ENCODE measurements at regions not wholly inside any gene's neighbourhood (a gene's known extent, or its start where the extent isn't known, plus 50 kb on each side); places are given as distances from the start of the nearest gene placed in this dataset.
"Not testable (repeated sequence)": the region's sequence is repeated elsewhere in the genome, so short reads cannot be mapped to it uniquely, and the experiment has no call there.

DNA sequence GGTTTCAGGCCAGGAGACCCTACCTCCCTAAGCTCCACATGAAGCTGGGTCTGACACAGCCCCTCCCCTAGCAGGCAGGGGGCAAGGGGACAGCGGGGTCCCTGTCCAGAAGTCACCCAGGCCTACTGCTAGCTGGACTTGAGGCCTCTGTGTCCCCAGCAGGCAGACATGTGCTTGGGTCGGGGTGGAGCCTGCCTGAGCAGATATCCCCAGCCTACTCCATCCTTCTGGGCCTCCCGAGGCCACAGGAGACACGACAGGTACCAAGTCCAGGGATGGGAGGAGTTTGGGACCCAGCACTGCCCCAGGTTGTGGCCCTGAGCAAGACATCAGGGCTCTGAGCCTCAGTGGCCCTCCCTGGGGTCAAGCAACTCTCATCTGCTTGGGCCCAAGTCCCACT, 105.2 kb upstream of the EIF5 start:
- no peaks in the 10 kb centered on the region for H3K4me1 ChIP-seq (replicated peaks in 1 of 2)
- H3K27ac ChIP-seq = no peak overlapping the region
- in situ Hi-C loops (cut with MboI; ENCODE audit: low pct_unique_long_range_greater_than_20kb in 2 of 9, low sequenced_read_pairs in 9 of 9, unreplicated experiment in 9 of 9) = no loop called here
- WGBS, 10 experiments = no CpG with 5 or more reads among the region's 4 CpGs
- H3K4me3 ChIP-seq = no peak overlapping the region
- ATAC-seq (replicated peaks in 6 of 8) = no peak

- H3K27ac ChIP-seq = no peak overlapping the region
- no peak overlapping the region for H3K4me3 ChIP-seq
- H3K4me1 ChIP-seq (replicated peaks in 1 of 2) = peaks cover 5 to 8% of the 10 kb centered on the region in 2 donors
- no peak for ATAC-seq (replicated peaks in 6 of 8)
- in situ Hi-C loops (cut with MboI; ENCODE audit: low pct_unique_long_range_greater_than_20kb in 2 of 9, low sequenced_read_pairs in 9 of 9, unreplicated experiment in 9 of 9) = no loop called here
- 100% methylated on average over 1 of the region's 9 CpGs; no CpG with 5 or more reads in 9 of the 10 experiments for WGBS, 10 experiments
Observed at GRCh38 chr14:103230021-103230420, 104.0 kb upstream of the EIF5 start.

GRCh38 chr14:103230658-103231334, 103.2 kb upstream of the EIF5 start:
- in situ Hi-C loops (cut with MboI; ENCODE audit: low pct_unique_long_range_greater_than_20kb in 2 of 9, low sequenced_read_pairs in 9 of 9, unreplicated experiment in 9 of 9) = no loop called here
- ATAC-seq (replicated peaks in 6 of 8) = no peak
- H3K4me1 ChIP-seq (replicated peaks in 1 of 2) = peaks cover 11 to 13% of the 10 kb centered on the region in 2 donors
- WGBS, 10 experiments = 94 to 100% methylated on average over 1 to 3 of the region's 16 CpGs; no CpG with 5 or more reads in 8 of the 10 experiments
- H3K4me3 ChIP-seq = no peak overlapping the region
- no peak overlapping the region for H3K27ac ChIP-seq

- WGBS, 10 experiments = 70 to 89% methylated on average over 2 to 10 of the region's 22 CpGs; no CpG with 5 or more reads in 8 of the 10 experiments
- H3K4me1 ChIP-seq (replicated peaks in 1 of 2) = peaks cover 11 to 13% of the 10 kb centered on the region in 2 donors
- H3K27ac ChIP-seq = no peak overlapping the region
- no peak for ATAC-seq (replicated peaks in 6 of 8)
- in situ Hi-C loops (cut with MboI; ENCODE audit: low pct_unique_long_range_greater_than_20kb in 2 of 9, low sequenced_read_pairs in 9 of 9, unreplicated experiment in 9 of 9) = no loop called here
- no peak overlapping the region for H3K4me3 ChIP-seq
Observed at GRCh38 chr14:103231376-103232019, 102.5 kb upstream of the EIF5 start.

- H3K27ac ChIP-seq = no peak overlapping the region
- ATAC-seq (replicated peaks in 6 of 8) = peak in 4 of 8 experiments; percentile 14 to 55 (median 36)
Observed at GRCh38 chr14:103232031-103232808, 101.8 kb upstream of the EIF5 start.

DNA sequence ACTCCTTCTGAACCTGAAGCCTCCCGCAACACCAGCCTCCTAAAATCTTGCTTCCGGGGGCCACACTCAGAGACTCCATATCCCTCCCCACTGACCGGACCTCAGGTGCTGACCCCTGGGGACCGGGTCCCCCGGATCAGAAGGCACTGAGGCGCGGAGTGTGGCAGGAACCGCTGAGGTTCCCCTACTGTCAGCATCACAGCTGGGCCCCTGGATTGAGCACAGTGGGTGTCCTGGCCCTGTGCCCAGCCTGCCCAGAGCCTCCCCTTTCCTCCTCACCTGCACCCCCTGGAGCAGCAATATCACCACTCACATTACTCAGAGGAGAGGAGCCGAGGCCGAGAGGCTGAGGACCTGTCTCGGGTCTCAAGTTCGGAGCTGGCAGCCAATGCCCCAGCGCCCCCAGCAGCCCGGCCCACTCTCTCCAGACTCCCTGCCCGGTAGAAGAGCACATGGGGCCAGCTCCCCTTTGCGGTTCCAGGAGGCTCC, 101.2 kb upstream of the EIF5 start:
- no peak overlapping the region for H3K27ac ChIP-seq
- H3K4me3 ChIP-seq = no peak overlapping the region
- in situ Hi-C loops (cut with MboI; ENCODE audit: low pct_unique_long_range_greater_than_20kb in 2 of 9, low sequenced_read_pairs in 9 of 9, unreplicated experiment in 9 of 9) = no loop called here
- H3K4me1 ChIP-seq (replicated peaks in 1 of 2) = peaks cover 11 to 13% of the 10 kb centered on the region in 2 donors
- ATAC-seq (replicated peaks in 6 of 8) = peak in 1 of 8 experiments; percentile 8
- 83 to 93% (median 92%) methylated on average over 1 to 3 of the region's 16 CpGs; no CpG with 5 or more reads in 7 of the 10 experiments for WGBS, 10 experiments

More at GRCh38 chr14:103232031-103232808, 101.8 kb upstream of the EIF5 start:
- WGBS, 10 experiments = 40 to 80% methylated on average over 1 to 3 of the region's 13 CpGs; no CpG with 5 or more reads in 8 of the 10 experiments
- H3K4me3 ChIP-seq = no peak overlapping the region
- in situ Hi-C loops (cut with MboI; ENCODE audit: low pct_unique_long_range_greater_than_20kb in 2 of 9, low sequenced_read_pairs in 9 of 9, unreplicated experiment in 9 of 9) = no loop called here
- peaks cover 11 to 13% of the 10 kb centered on the region in 2 donors for H3K4me1 ChIP-seq (replicated peaks in 1 of 2)

- WGBS, 10 experiments = 80 to 84% (median 80%) methylated on average over 1 to 3 of the region's 3 CpGs; no CpG with 5 or more reads in 7 of the 10 experiments
- H3K4me1 ChIP-seq (replicated peaks in 1 of 2) = peaks cover 11 to 13% of the 10 kb centered on the region in 2 donors
- in situ Hi-C loops (cut with MboI; ENCODE audit: low pct_unique_long_range_greater_than_20kb in 2 of 9, low sequenced_read_pairs in 9 of 9, unreplicated experiment in 9 of 9) = no loop called here
- no peak overlapping the region for H3K4me3 ChIP-seq
- no peak for ATAC-seq (replicated peaks in 6 of 8)
- H3K27ac ChIP-seq = no peak overlapping the region
Observed at GRCh38 chr14:103233328-103233727, 100.7 kb upstream of the EIF5 start.

DNA sequence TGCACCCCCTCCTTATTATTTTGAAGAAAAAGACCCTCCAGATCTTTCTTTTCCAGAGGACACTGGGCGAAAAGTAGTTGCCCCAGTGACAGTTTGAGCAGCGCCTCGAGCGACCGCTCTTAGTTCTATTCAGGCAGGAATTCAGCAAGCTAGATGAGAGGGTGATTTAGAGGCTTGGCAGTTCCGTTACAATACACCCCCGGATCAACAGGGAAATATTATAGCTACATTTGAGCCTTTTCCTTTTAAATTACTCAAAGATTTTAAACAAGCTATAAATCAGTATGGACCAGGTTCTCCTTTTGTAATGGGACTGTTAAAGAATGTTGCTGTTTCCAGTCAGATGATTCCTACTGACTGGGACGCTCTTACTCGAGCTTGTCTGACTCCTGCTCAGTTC, 99.2 kb upstream of the EIF5 start:
- ATAC-seq (replicated peaks in 6 of 8); in situ Hi-C loops (cut with MboI; ENCODE audit: low pct_unique_long_range_greater_than_20kb in 2 of 9, low sequenced_read_pairs in 9 of 9, unreplicated experiment in 9 of 9): not testable (repeated sequence)

DNA sequence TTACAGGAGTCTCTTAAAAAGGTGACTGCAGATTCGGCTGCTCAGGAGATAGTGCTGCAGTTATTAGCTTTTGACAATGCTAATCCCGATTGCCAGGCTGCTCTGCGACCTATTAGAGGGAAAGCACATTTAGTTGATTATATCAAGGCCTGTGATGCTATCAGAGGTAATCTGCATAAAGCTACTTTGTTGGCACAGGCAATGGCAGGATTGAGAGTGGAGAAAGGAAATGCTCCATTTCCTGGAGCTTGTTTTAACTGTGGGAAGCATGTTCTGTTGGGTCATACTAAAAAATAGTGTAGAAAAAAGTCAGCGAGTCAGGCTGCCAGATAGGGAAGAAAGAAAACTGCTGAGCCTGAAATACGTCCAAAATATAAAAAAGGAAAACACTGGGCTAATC, 98.5 kb upstream of the EIF5 start:
- in situ Hi-C loops (cut with MboI; ENCODE audit: low pct_unique_long_range_greater_than_20kb in 2 of 9, low sequenced_read_pairs in 9 of 9, unreplicated experiment in 9 of 9); H3K4me3 ChIP-seq; H3K27ac ChIP-seq; ATAC-seq (replicated peaks in 6 of 8): not testable (repeated sequence)
- H3K4me1 ChIP-seq (replicated peaks in 1 of 2) = peaks cover 11 to 13% of the 10 kb centered on the region in 2 donors
- WGBS, 10 experiments = 14 to 93% (median 58%) methylated on average over 1 to 3 of the region's 5 CpGs

More for the DNA sequence above, 99.2 kb upstream of the EIF5 start:
- not testable (repeated sequence) for H3K27ac ChIP-seq, H3K4me3 ChIP-seq
- 0 to 69% (median 15%) methylated on average over 1 to 5 of the region's 9 CpGs; no CpG with 5 or more reads in 5 of the 10 experiments for WGBS, 10 experiments
- peaks cover 11 to 13% of the 10 kb centered on the region in 2 donors for H3K4me1 ChIP-seq (replicated peaks in 1 of 2)

DNA sequence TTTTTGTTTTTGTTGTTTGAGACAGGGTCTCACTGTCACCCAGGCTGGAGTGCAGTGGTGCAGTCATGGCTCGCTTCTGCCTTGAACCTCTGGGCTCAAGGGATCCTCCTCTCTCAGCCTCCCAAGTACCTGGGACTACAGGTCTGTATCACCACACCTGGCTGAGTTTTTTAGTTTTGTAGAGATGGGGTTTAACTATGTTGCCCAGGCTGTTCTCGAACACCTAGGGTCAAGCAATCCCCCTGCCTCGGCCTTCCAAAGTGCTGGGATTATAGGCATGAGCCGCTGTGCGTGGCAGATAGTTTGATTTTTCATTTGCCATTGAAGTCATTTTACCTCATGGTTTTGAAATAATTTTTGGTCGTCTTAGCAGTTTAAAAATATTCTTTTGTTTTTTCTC, 94.3 kb upstream of the EIF5 start:
- no peak overlapping the region for H3K27ac ChIP-seq
- in situ Hi-C loops (cut with MboI; ENCODE audit: low pct_unique_long_range_greater_than_20kb in 2 of 9, low sequenced_read_pairs in 9 of 9, unreplicated experiment in 9 of 9) = no loop called here
- no peak overlapping the region for H3K4me3 ChIP-seq
- no peak for ATAC-seq (replicated peaks in 6 of 8)
- WGBS, 10 experiments = 36 to 83% (median 65%) methylated on average over 3 to 6 of the region's 6 CpGs; no CpG with 5 or more reads in 2 of the 10 experiments
- H3K4me1 ChIP-seq (replicated peaks in 1 of 2) = peaks cover 6 to 7% of the 10 kb centered on the region in 2 donors

DNA sequence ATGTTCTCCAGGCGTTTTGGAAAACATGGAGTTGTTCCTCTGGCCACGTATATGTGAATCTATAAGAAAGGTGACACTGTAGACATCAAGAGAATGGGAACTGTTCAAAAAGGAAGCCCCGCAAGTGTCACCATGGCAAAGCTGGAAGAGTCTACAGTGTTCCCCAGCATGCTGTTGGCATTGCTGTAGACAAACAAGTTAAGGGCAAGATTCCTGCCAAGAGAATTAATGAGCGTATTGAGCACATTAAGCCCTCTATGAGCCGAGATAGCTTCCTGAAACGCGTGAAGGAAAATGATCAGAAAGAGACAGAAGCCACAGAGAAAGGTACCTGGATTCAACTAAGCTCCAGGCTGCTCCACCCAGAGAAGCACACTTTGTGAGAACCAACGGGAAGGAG, 92.5 kb upstream of the EIF5 start:
- no peak for ATAC-seq (replicated peaks in 6 of 8)
- peaks cover 8% of the 10 kb centered on the region in 2 donors for H3K4me1 ChIP-seq (replicated peaks in 1 of 2)
- no peak overlapping the region for H3K27ac ChIP-seq
- no peak overlapping the region for H3K4me3 ChIP-seq
- in situ Hi-C loops (cut with MboI; ENCODE audit: low pct_unique_long_range_greater_than_20kb in 2 of 9, low sequenced_read_pairs in 9 of 9, unreplicated experiment in 9 of 9) = no loop called here
- WGBS, 10 experiments = 33 to 91% (median 84%) methylated on average over 1 to 8 of the region's 8 CpGs

DNA sequence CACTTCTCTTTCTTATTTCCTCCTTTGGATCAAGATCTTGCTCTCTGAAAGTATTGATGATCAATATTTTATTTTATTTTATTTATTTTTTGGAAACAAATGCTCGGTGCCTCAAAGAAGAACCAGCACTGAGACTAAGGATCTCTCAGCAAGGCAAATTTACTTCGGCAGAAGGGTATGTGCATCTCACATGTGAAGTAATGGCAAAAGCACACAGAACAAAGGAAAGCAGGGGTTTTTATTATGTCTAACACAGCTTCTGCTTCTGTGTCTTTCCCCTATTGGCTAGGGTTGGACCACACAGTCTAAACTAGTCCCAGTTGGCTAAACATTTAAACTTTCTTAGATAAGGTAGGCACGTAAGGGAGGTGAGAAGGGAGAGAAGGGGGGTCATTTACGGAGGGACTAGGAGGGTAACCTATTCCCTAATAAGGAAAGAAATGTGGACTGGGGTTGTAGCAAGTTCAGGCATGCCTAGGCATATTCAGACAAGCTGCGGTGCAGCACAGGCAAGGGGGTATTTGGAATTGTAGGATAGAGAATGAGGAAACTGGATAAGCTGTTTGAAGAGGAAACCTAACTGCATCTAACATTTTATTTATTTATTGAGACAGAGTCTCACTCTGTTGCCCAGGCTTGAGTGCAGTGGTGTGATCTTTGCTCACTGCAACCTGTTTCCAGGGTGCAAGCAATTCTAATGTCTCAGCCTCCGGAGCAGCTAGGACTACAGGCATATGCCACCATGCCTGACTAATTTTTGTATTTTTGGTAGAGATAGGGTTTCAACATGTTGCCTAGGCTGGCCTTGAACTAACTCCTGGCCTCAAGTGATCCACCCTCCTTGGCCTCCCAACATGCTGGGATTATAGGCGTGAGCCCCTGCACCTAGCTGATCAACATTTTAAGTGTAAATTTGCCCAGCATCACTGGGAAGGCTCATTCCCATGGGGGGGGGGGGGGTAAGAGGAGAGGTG, 90.0 kb upstream of the EIF5 start:
- in situ Hi-C loops (cut with MboI; ENCODE audit: low pct_unique_long_range_greater_than_20kb in 2 of 9, low sequenced_read_pairs in 9 of 9, unreplicated experiment in 9 of 9) = no loop called here
- no peak overlapping the region for H3K27ac ChIP-seq
- WGBS, 10 experiments = 80 to 100% (median 98%) methylated on average over 1 to 5 of the region's 7 CpGs; no CpG with 5 or more reads in 2 of the 10 experiments

More for the DNA sequence above, 90.0 kb upstream of the EIF5 start:
- Histone ChIP-seq H3K4me1 (replicated peaks in 1 of 2) (peaks cover 8% of the 10 kb centered on the region in 2 donors), H3K4me3 (no peak overlapping the region)
- ATAC-seq (replicated peaks in 6 of 8) = no peak

Measured in motor neuron (in vitro differentiated cells).